HL-60 (cell line): ENCODE measurements at regions not wholly inside any gene's neighbourhood (a gene's known extent, or its start where the extent isn't known, plus 50 kb on each side); places are given as distances from the start of the nearest gene placed in this dataset.

Experiments used
- DNase-seq, 2 experiments: peaks; one replicate each; pipeline ENCODE4 v3.0.0-alpha.2; 2010 to 2020; ENCODE audit warnings: low read depth in 1 of 2, low spot score in 1 of 2
- H3K27ac ChIP-seq: fragments of 250-450 bp; sonication (Bioruptor Pico); replicated peaks from 2 replicates; pipeline ENCODE4 v1.5.1; 2020; ENCODE audit warnings: mild to moderate bottlenecking, moderate library complexity
- H3K27me3 ChIP-seq: fragments of 250-450 bp; sonication (Bioruptor Pico); 2 replicates; pipeline ENCODE4 v1.5.1; 2021; ENCODE audit warnings: mild to moderate bottlenecking, moderate library complexity; ENCODE audit not compliant: insufficient read depth, poor library complexity, severe bottlenecking
- H3K4me3 ChIP-seq: replicated peaks from 2 replicates; pipeline ENCODE4 v1.5.1; 2011; ENCODE audit warnings: mild to moderate bottlenecking, control low read depth, low read length; ENCODE audit not compliant: insufficient read depth
- GABPA ChIP-seq: IDR thresholded peaks from 2 replicates; pipeline ENCODE4 v1.6.1; 2012; ENCODE audit warnings: low read depth
- POLR2AphosphoS5 ChIP-seq: IDR thresholded peaks from 2 replicates; pipeline ENCODE4 v1.6.1; 2012; ENCODE audit warnings: low read depth
- SPI1 ChIP-seq: IDR thresholded peaks from 2 replicates; pipeline ENCODE4 v1.6.1; 2012; ENCODE audit warnings: low read depth, mild to moderate bottlenecking, borderline replicate concordance
- TF ChIP-seq, protein P1 (sequence below): IDR thresholded peaks from one replicate; pipeline ENCODE4 v1.5.1; 2011; ENCODE audit warnings: low read length, control low read depth, inconsistent platforms; ENCODE audit not compliant: insufficient read depth
- TF ChIP-seq, protein P2 (sequence below): IDR thresholded peaks from 2 replicates; pipeline ENCODE4 v1.6.1; 2012; ENCODE audit warnings: low read depth; ENCODE audit not compliant: insufficient replicate concordance

DNA sequence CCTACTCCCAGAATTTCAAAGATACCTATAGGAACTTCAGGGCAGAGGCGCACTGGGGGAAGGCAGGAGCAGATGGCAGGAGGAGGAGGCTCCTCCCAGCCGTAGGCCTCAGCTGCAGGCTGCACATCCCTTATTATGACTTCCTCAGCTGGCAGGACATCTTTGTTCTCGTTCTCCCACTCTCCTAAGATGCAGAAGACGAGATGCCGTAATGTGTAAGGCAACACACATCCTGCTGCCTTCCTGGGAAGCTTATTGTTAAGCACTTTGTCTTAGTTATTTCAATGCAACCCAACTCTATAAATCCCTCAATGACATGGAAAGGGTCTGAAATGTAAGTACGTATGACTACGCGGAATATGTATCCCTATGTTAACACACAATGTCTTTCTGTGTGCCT lies 599.8 kb upstream of the MGMT start:
- DNase-seq: no peak
- H3K27me3 ChIP-seq: no peaks in the 10 kb centered on the region
- no peak overlapping the region for H3K27ac ChIP-seq
- no peak overlapping the region for H3K4me3 ChIP-seq
- TF ChIP-seq, protein P1, sequence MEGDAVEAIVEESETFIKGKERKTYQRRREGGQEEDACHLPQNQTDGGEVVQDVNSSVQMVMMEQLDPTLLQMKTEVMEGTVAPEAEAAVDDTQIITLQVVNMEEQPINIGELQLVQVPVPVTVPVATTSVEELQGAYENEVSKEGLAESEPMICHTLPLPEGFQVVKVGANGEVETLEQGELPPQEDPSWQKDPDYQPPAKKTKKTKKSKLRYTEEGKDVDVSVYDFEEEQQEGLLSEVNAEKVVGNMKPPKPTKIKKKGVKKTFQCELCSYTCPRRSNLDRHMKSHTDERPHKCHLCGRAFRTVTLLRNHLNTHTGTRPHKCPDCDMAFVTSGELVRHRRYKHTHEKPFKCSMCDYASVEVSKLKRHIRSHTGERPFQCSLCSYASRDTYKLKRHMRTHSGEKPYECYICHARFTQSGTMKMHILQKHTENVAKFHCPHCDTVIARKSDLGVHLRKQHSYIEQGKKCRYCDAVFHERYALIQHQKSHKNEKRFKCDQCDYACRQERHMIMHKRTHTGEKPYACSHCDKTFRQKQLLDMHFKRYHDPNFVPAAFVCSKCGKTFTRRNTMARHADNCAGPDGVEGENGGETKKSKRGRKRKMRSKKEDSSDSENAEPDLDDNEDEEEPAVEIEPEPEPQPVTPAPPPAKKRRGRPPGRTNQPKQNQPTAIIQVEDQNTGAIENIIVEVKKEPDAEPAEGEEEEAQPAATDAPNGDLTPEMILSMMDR: no peak
- TF ChIP-seq, protein P2, sequence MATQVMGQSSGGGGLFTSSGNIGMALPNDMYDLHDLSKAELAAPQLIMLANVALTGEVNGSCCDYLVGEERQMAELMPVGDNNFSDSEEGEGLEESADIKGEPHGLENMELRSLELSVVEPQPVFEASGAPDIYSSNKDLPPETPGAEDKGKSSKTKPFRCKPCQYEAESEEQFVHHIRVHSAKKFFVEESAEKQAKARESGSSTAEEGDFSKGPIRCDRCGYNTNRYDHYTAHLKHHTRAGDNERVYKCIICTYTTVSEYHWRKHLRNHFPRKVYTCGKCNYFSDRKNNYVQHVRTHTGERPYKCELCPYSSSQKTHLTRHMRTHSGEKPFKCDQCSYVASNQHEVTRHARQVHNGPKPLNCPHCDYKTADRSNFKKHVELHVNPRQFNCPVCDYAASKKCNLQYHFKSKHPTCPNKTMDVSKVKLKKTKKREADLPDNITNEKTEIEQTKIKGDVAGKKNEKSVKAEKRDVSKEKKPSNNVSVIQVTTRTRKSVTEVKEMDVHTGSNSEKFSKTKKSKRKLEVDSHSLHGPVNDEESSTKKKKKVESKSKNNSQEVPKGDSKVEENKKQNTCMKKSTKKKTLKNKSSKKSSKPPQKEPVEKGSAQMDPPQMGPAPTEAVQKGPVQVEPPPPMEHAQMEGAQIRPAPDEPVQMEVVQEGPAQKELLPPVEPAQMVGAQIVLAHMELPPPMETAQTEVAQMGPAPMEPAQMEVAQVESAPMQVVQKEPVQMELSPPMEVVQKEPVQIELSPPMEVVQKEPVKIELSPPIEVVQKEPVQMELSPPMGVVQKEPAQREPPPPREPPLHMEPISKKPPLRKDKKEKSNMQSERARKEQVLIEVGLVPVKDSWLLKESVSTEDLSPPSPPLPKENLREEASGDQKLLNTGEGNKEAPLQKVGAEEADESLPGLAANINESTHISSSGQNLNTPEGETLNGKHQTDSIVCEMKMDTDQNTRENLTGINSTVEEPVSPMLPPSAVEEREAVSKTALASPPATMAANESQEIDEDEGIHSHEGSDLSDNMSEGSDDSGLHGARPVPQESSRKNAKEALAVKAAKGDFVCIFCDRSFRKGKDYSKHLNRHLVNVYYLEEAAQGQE: no peak
- TF ChIP-seq SPI1 (no peak), GABPA (no peak), POLR2AphosphoS5 (no peak)

DNA sequence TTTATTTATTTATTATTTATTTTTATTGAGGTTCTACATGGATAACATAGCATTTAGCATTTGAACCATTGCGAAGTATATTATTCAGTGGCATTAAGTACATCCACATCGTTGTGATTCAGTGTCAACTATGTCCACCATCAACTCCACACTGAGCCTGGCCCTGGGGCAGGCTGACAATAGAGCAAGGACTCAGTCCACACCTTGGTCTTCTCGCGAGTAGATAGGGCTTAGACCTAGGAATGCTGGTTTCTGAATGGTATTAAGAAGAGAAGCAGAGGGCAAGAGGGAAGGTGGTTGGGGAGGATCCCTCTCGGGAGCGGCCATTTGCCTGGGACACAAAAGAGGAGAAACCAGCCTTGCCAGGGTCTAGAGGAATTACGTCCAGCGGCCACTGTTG lies 599.2 kb upstream of the MGMT start:
- no peak overlapping the region for H3K27ac ChIP-seq
- H3K4me3 ChIP-seq: no peak overlapping the region
- no peaks in the 10 kb centered on the region for H3K27me3 ChIP-seq
- DNase-seq: no peak
- TF ChIP-seq SPI1 (no peak), GABPA (no peak), POLR2AphosphoS5 (no peak)
- TF ChIP-seq, protein P2: no peak
- TF ChIP-seq, protein P1: no peak

DNA sequence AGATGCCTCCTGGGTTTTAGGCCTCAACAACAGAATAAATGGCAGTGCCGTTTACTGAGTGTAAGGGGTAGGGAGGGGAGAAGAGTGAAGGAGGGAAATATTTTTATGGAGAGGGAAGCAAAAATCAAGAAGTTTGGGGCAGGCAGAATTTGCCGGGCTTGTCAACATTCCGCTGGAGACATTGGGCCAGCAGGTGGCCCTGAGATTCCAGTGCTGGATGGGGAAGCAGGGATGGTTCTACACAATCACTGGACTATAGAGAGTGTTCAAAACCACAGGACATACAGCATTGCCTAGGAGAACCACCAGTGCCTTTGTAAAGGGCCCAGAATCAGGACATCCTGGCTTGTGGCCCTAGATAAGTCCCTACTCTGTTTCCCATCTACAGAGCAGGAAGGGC lies 598.6 kb upstream of the MGMT start:
- TF ChIP-seq, protein P2: no peak
- TF ChIP-seq SPI1 (no peak), GABPA (no peak)
- TF ChIP-seq, protein P1: no peak
- Histone ChIP-seq H3K4me3 (no peak overlapping the region), H3K27ac (no peak overlapping the region), H3K27me3 (no peaks in the 10 kb centered on the region)
- DNase-seq: no peak
